ENCODE measurements at regions not wholly inside any gene's neighbourhood (a gene's known extent, or its start where the extent isn't known, plus 50 kb on each side); places are given as distances from the start of the nearest gene placed in this dataset.

DNA sequence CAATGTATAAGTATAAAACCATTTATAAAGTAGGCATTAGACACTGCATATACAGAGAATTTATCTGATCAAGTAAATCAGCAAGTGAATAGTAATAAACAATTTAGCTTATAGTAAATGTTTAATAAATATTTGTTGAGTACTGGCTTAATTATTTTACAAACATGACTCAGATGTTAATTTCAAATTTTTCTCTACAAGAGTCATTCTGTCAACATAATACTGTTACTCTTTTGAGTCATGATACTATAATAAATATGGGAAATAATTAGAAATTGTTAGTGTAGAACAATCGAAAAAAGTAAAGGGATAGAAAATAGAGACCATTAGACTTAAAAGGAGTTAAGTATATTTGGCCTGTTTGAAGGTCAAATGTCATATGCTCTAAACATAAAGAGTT, 133.6 kb upstream of the MC4R start:
- TF ChIP-seq, protein P1, sequence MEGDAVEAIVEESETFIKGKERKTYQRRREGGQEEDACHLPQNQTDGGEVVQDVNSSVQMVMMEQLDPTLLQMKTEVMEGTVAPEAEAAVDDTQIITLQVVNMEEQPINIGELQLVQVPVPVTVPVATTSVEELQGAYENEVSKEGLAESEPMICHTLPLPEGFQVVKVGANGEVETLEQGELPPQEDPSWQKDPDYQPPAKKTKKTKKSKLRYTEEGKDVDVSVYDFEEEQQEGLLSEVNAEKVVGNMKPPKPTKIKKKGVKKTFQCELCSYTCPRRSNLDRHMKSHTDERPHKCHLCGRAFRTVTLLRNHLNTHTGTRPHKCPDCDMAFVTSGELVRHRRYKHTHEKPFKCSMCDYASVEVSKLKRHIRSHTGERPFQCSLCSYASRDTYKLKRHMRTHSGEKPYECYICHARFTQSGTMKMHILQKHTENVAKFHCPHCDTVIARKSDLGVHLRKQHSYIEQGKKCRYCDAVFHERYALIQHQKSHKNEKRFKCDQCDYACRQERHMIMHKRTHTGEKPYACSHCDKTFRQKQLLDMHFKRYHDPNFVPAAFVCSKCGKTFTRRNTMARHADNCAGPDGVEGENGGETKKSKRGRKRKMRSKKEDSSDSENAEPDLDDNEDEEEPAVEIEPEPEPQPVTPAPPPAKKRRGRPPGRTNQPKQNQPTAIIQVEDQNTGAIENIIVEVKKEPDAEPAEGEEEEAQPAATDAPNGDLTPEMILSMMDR (IDR thresholded peaks at IDR 0.05; ENCODE audit: insufficient read depth, low read depth, low read length, missing control alignments), result no peak
- DNase-seq (ENCODE audit: low read depth), result no peak
- no peak overlapping the region for H3K4me3 ChIP-seq (ENCODE audit: low read depth, low read length)

DNA sequence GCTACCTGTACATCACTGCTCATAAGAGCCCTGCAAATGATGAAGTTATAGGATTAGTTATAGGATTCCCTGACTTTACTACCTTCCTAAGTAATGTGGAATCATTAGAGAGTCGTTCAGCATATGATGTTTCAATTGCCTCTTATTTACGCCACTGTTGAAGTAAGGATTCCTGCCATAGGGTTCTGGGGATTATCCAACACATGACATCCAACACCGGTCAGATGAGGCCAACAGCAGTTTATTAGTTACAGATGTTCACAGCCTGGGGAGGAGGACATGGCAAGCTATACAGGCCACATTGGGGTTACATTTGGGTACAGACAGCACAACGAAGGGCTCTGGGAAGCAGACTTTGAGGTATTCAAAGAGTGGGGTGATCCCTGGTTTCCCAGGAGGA, 134.1 kb upstream of the MC4R start:
- no peak overlapping the region for H3K4me3 ChIP-seq (ENCODE audit: low read depth, low read length)
- DNase-seq (ENCODE audit: low read depth), result no peak
- TF ChIP-seq, protein P1 (IDR thresholded peaks at IDR 0.05; ENCODE audit: insufficient read depth, low read depth, low read length, missing control alignments), result no peak

DNA sequence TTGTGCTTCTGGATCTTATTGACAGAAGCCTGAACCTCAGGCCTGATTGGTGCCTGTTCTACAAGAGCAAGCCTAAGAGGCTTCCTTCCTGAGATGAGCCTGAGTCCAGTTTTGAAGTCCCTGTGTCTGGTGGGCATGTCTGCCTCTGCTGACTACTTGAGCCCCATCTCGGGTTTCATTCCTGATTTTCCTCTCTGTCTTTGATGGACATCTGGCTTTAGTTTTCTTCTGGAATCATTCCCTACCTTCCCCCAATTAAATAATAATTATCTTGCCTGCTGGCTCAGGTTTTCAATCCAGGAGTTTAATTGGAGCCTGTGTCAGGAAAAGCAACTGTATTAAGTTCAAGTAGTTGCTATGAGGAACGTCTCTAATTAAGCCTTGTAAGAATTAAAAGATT, 135.5 kb upstream of the MC4R start:
- TF ChIP-seq, protein P1 (IDR thresholded peaks at IDR 0.05; ENCODE audit: insufficient read depth, low read depth, low read length, missing control alignments), result no peak
- no peak for DNase-seq (ENCODE audit: low read depth)

DNA sequence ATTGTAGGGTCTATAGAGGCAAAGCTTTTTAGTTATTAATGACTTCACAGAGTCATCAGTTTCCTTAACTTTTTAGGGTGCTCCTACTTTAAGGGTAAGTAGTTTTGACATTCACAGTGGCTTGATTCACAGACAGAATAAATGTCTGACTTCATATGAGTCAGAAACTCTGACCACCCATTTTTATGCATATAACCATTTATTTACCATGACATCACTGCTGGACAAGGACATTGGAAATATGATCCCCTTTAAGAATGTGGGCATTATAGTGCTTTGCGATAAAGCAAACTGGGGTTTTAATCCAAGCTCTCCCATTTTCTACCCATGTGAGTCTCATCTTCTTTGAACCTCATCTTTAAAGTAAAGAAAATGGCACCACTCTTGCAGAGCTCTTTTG, 162.0 kb upstream of the MC4R start:
- no peak overlapping the region for H3K4me3 ChIP-seq (ENCODE audit: low read depth, low read length)
- DNase-seq (ENCODE audit: low read depth), result no peak
- TF ChIP-seq, protein P1 (IDR thresholded peaks at IDR 0.05; ENCODE audit: insufficient read depth, low read depth, low read length, missing control alignments), result no peak

More for the DNA sequence above, 135.5 kb upstream of the MC4R start:
- H3K4me3 ChIP-seq (ENCODE audit: low read depth, low read length), result no peak overlapping the region

DNA sequence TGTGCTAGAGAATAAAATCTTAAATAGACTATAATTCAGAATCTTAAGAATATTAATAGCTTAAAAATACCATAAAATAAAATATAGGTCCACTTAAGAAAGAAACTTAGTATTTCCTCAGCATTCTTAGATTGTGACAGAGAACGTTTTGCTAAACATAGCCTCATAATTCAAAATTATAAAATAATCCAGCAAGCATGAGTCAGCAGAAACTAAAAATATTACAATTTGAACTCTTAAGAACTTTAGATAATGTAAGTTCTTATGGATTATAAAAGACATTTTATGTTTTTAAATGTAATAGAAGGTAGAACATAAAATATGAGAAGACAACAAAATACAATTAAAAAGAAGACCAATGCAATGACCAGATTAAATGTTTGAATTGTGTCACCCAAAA, 164.5 kb upstream of the MC4R start:
- H3K4me3 ChIP-seq (ENCODE audit: low read depth, low read length), result no peak overlapping the region
- no peak for DNase-seq (ENCODE audit: low read depth)
- TF ChIP-seq, protein P1 (IDR thresholded peaks at IDR 0.05; ENCODE audit: insufficient read depth, low read depth, low read length, missing control alignments), result no peak

DNA sequence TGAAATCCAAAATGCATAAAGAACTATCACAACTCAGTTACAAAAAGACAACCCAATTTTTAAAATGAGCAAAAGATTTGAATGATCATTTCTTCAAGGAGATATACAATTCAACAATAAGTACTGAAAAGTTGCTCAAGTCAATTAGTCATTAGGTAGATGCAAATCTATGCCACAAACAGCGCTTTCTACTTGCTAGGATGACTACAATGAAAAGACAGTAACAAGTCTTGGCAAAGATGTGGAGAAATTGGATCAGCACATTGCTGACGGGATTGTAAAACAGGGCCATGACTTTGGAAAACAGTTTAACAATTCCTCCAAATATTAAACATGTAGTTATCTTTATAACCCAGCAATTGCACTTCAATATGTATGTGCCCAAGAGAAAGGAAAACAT, 166.3 kb upstream of the MC4R start:
- H3K4me3 ChIP-seq (ENCODE audit: low read depth, low read length), result no peak overlapping the region
- DNase-seq (ENCODE audit: low read depth), result no peak
- TF ChIP-seq, protein P1 (IDR thresholded peaks at IDR 0.05; ENCODE audit: insufficient read depth, low read depth, low read length, missing control alignments), result no peak

DNA sequence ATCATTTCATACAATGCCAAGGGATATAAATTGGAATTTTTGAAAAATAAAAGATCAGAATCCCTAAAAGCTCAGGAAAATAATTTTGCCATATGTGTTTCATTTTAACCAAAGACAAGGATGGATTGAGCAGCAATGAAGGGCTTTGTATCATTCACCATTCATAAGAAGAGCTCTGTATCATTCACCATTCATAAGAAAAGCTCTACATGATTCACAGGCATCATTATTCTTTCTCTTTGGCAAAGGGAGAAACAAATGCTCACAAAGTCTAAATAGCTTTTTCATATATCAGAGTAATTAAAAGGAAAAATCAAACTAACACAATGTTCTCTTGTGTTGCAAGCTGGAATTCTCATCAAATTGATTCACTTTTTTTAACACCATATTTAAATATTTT, 169.1 kb upstream of the MC4R start:
- no peak for DNase-seq (ENCODE audit: low read depth)
- H3K4me3 ChIP-seq (ENCODE audit: low read depth, low read length), result no peak overlapping the region
- TF ChIP-seq, protein P1 (IDR thresholded peaks at IDR 0.05; ENCODE audit: insufficient read depth, low read depth, low read length, missing control alignments), result no peak
